Lung (tissue), 11 donors: ENCODE measurements at regions not wholly inside any gene's neighbourhood (a gene's known extent, or its start where the extent isn't known, plus 50 kb on each side); places are given as distances from the start of the nearest gene placed in this dataset.

Source experiments
- ATAC-seq: fragments of 200-7000 bp; cut with Tn5 transposase; one replicate; pipeline ENCODE4 v1.9.1; 2020; ENCODE audit warnings: moderate number of reproducible peaks; ENCODE audit not compliant: insufficient read depth, low FRiP score
- DNase-seq, 3 donors: peaks; one replicate each; pipeline ENCODE4 v3.0.0-alpha.2; 2013 to 2017
- H3K27ac ChIP-seq, 2 donors: one replicate each; pipeline ENCODE4 v1.5.1; 2013; ENCODE audit warnings: mild to moderate bottlenecking in 2 of 2, moderate library complexity in 2 of 2, control low read depth in 1 of 2, inconsistent platforms in 1 of 2, low read depth in 1 of 2, low read length in 1 of 2
- H3K27me3 ChIP-seq, 3 donors: one replicate each; pipeline ENCODE4 v1.5.1; 2013; ENCODE audit warnings: low read length in 2 of 3; ENCODE audit not compliant: control insufficient read depth in 3 of 3, insufficient read depth in 3 of 3
- H3K36me3 ChIP-seq, 4 donors: one replicate each; pipeline ENCODE4 v1.5.1; 2013; ENCODE audit warnings: low read length in 4 of 4, mild to moderate bottlenecking in 1 of 4, moderate library complexity in 1 of 4; ENCODE audit not compliant: control insufficient read depth in 4 of 4, insufficient read depth in 4 of 4
- H3K4me1 ChIP-seq, 5 donors: one replicate each; pipeline ENCODE4 v1.5.1; 2013; ENCODE audit warnings: low read length in 5 of 5, mild to moderate bottlenecking in 2 of 5, moderate library complexity in 1 of 5; ENCODE audit not compliant: control insufficient read depth in 5 of 5, insufficient read depth in 5 of 5
- H3K4me3 ChIP-seq: one replicate; pipeline ENCODE4 v1.5.1; 2013; ENCODE audit warnings: mild to moderate bottlenecking, control low read depth, moderate library complexity
- H3K9ac ChIP-seq, 2 donors: one replicate each; pipeline ENCODE4 v1.5.1; 2013; ENCODE audit warnings: low read length in 2 of 2, control low read depth in 1 of 2; ENCODE audit not compliant: insufficient read depth in 1 of 2
- H3K9me3 ChIP-seq, 4 donors: one replicate each; pipeline ENCODE4 v1.5.1; 2013; ENCODE audit warnings: low read length in 3 of 4, mild to moderate bottlenecking in 1 of 4, moderate library complexity in 1 of 4; ENCODE audit not compliant: control insufficient read depth in 4 of 4, insufficient read depth in 3 of 4
- CTCF ChIP-seq: IDR thresholded peaks from 2 replicates; pipeline ENCODE4 v1.5.1; 2012; ENCODE audit warnings: mild to moderate bottlenecking; ENCODE audit errors: control extremely low read depth, extremely low read depth
- WGBS, 2 donors: extraction: QIAGEN DNeasy Blood & Tissue Kit; methylation state at CpG; one replicate each; pipeline ENCODE4 v1.1.7; 2013; 5-methylcytosine and 5-hydroxymethylcytosine counted together
- donor health status: control.
- donor health status: control.
- donor health status: Bipolar disorder and iron deficiency.
- donor health status: healthy.
- donor health status: DM: yes; HTN: yes; CAD: no.

GRCh38 chr20:57071283-57071731, 195.1 kb downstream of the BMP7 start:
- Histone ChIP-seq H3K4me1 (peaks cover 0 to 3% (median 0%) of the 10 kb centered on the region in 5 donors), H3K27me3 (peaks cover 0 to 40% (median 19%) of the 10 kb centered on the region in 3 donors), H3K9me3 (peaks cover 0 to 2% (median 0%) of the 10 kb centered on the region in 4 donors), H3K9ac (no peak overlapping the region), H3K27ac (no peak overlapping the region), H3K4me3 (no peak overlapping the region), H3K36me3 (no peaks in the 10 kb centered on the region)
- DNase-seq (peak in 2 of 3 donors; percentile 31 to 35), ATAC-seq (no peak)
- WGBS, 2 donors, result 5 to 10% methylated on average over 14 of the region's 14 CpGs
- TF ChIP-seq CTCF, result no peak

DNA sequence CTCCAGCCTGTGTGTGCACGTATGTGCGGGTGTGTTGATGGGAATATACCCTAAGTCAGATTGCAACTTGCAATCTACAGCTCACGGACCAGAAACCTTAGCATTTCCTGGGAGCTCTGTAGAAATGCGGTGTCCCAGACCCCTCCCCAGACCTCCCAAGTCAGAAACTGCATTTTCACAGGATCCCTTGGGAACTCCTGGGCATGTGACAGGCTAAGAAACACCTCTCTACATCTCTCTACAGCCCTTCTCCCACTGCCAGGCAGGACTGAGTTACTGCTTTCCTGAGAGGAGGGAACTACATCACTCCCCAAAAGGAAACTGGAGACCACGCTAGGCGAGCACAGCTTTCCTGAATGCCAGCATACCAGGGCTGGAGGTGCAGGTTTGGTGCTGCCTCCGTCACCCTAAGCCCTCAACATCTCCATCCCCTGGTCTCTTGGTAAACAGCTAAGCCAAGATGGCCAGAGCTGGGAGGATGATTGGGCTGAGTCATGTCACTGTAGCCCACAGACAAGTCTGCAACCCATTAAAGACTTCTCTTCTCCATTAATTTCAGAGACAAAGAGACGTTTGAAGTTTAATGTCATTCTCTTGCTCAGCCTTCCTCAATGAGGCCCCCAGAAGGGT, 194.4 kb downstream of the BMP7 start:
- Histone ChIP-seq H3K9ac (no peak overlapping the region), H3K27me3 (peaks cover 0 to 40% (median 17%) of the 10 kb centered on the region in 3 donors), H3K27ac (no peak overlapping the region), H3K4me1 (peaks cover 0 to 3% (median 0%) of the 10 kb centered on the region in 5 donors), H3K4me3 (no peak overlapping the region), H3K36me3 (no peaks in the 10 kb centered on the region), H3K9me3 (peaks cover 0 to 5% (median under 1%) of the 10 kb centered on the region in 4 donors)
- 30 to 46% methylated on average over 8 of the region's 8 CpGs for WGBS, 2 donors
- ATAC-seq, result no peak
- no peak for DNase-seq
- TF ChIP-seq CTCF, result no peak

- WGBS, 2 donors, result 60 to 65% methylated on average over 8 of the region's 8 CpGs
- Histone ChIP-seq H3K36me3 (no peaks in the 10 kb centered on the region), H3K27ac (no peak overlapping the region), H3K27me3 (peaks cover 0 to 35% (median 15%) of the 10 kb centered on the region in 3 donors), H3K9me3 (peaks cover 0 to 8% (median 2%) of the 10 kb centered on the region in 4 donors), H3K4me1 (peaks cover 0 to 3% (median 0%) of the 10 kb centered on the region in 5 donors), H3K4me3 (no peak overlapping the region), H3K9ac (no peak overlapping the region)
- DNase-seq (no peak), ATAC-seq (no peak)
- no peak for TF ChIP-seq CTCF
Measured at GRCh38 chr20:57073402-57073801, 193.0 kb downstream of the BMP7 start.

GRCh38 chr20:57074386-57074785, 192.1 kb downstream of the BMP7 start:
- H3K27me3 ChIP-seq, result peaks cover 0 to 32% (median 13%) of the 10 kb centered on the region in 3 donors
- WGBS, 2 donors, result 76 to 86% methylated on average over 12 of the region's 12 CpGs
- TF ChIP-seq CTCF, result no peak

More at GRCh38 chr20:57074386-57074785, 192.1 kb downstream of the BMP7 start:
- peaks cover 0 to 8% (median 4%) of the 10 kb centered on the region in 4 donors for H3K9me3 ChIP-seq
- ATAC-seq (no peak), DNase-seq (no peak)
- H3K4me3 ChIP-seq, result no peak overlapping the region
- peaks cover 0 to 3% (median 0%) of the 10 kb centered on the region in 5 donors for H3K4me1 ChIP-seq
- H3K27ac ChIP-seq, result no peak overlapping the region
- H3K9ac ChIP-seq, result no peak overlapping the region
- no peaks in the 10 kb centered on the region for H3K36me3 ChIP-seq
